Epithelial cell of esophagus (primary cell): ENCODE measurements at regions not wholly inside any gene's neighbourhood (a gene's known extent, or its start where the extent isn't known, plus 50 kb on each side); places are given as distances from the start of the nearest gene placed in this dataset.

Experiments
- DNase-seq: peaks from one replicate; pipeline ENCODE4 v3.0.0; 2010; ENCODE audit warnings: low read depth
- H3K4me3 ChIP-seq: 2 replicates; pipeline ENCODE4 v1.5.1; 2011; ENCODE audit warnings: mild to moderate bottlenecking, low read length, control low read depth
- CTCF ChIP-seq: IDR thresholded peaks from 2 replicates; pipeline ENCODE4 v1.5.1; 2011; ENCODE audit warnings: low read depth, mild to moderate bottlenecking, low read length, control low read depth, inconsistent platforms; ENCODE audit not compliant: insufficient read depth; ENCODE audit errors: missing control alignments

GRCh38 chr4:142922720-142923119 lies 76.6 kb upstream of the INPP4B start:
- TF ChIP-seq CTCF: no peak
- H3K4me3 ChIP-seq: no peak overlapping the region
- DNase-seq: no peak

GRCh38 chr4:142923619-142924018 lies 77.5 kb upstream of the INPP4B start:
- no peak for TF ChIP-seq CTCF
- no peak for DNase-seq
- no peak overlapping the region for H3K4me3 ChIP-seq

GRCh38 chr4:142925161-142925560 lies 79.1 kb upstream of the INPP4B start:
- TF ChIP-seq CTCF: no peak
- H3K4me3 ChIP-seq: no peak overlapping the region
- DNase-seq: no peak

GRCh38 chr4:142927721-142928120 lies 81.6 kb upstream of the INPP4B start:
- no peak for TF ChIP-seq CTCF
- DNase-seq: no peak
- no peak overlapping the region for H3K4me3 ChIP-seq

- no peak for TF ChIP-seq CTCF
- no peak for DNase-seq
- no peak overlapping the region for H3K4me3 ChIP-seq
Observed at GRCh38 chr4:142929526-142929925, 83.4 kb upstream of the INPP4B start.

GRCh38 chr4:142933207-142933606 lies 87.1 kb upstream of the INPP4B start:
- peak; percentile 3 for DNase-seq
- TF ChIP-seq CTCF: no peak
- H3K4me3 ChIP-seq: no peak overlapping the region

GRCh38 chr4:142940425-142941330 lies 94.6 kb upstream of the INPP4B start:
- H3K4me3 ChIP-seq: no peak overlapping the region
- TF ChIP-seq CTCF: no peak
- DNase-seq: no peak
